Activated T-cell treated with anti-CD3 and anti-CD28 coated beads for 4 hours (primary cell): ENCODE measurements at regions not wholly inside any gene's neighbourhood (a gene's known extent, or its start where the extent isn't known, plus 50 kb on each side); places are given as distances from the start of the nearest gene placed in this dataset.
"Not testable (repeated sequence)": the region's sequence is repeated elsewhere in the genome, so short reads cannot be mapped to it uniquely, and the experiment has no call there.

Experiments
- DNase-seq: peaks from one replicate; pipeline ENCODE4 v3.0.0-alpha.2; 2020

DNA sequence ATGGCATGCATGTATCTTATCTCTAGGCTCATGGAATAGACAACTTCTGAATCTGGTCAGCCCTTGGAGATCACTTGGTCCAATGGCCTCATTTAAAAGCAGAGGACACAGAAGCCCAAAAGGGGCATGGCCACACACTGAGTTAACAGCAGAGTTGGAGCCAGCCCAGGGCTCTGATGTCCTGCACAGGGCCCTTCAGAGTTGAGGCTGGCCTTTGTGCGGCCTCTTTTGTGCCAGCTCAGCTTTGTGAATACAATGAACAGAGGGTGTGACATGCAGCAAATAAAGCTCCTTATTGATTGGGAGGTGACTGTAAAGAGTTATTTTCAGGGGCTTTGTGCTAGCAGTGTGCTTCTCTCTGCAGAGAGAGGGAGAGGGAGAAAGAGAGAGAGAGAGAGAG is 150.1 kb upstream of the STK32A start:
- DNase-seq: no peak

DNA sequence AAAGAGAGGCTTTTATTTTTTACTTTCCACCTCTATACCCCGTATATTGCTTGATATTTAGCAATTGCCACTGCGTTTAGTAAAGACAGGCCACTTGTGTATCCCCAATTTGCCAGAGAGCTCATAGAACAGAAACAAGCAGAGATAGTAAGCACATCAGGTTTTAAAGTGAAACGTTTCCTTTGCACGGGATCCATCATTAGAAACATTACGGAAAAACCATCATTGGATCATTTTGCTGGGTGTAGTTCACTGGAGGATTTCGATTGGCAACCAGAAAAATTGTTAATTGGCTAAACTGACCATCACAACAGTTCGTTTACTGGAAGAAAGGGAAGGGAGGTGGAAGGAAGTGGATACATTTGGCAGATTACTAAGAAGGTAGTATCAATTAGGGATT is 149.4 kb upstream of the STK32A start:
- DNase-seq: no peak

DNA sequence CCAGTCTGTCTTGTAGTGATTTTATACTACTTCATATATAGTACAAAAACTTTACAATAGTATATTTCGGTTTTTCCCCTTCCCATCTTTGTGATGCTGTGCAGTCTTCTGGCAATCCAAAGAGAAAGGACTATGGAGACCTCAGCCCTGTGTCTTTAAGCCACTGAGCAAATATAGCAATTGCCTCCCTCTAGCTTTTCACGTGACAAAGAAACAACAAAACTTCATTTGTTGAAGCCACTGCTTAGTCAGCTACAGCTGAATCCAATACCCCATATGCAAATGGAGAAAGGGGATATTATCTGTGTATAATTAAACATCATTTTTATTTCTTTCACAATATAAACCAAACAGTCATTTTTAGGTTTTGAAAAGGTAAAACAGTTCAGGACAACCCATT is 142.8 kb upstream of the STK32A start:
- no peak for DNase-seq

DNA sequence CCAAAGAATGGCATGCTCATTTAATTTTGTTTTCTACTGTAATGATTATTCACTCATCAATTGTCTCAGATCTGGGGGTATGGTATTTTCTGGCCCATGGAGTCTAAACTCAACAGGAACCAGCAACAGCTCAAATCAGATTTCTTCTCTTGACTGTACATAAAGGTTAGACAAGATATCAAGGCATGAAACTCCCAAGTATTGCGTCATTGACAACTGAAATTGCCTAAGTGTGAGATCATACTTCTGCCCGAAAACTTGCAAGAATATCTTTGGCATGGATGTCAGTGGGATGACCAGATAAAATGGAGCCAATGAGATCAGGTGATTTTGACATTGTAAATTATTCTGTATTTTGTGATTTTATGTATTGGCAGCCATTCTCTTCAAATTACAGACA is 141.7 kb upstream of the STK32A start:
- DNase-seq: no peak

DNA sequence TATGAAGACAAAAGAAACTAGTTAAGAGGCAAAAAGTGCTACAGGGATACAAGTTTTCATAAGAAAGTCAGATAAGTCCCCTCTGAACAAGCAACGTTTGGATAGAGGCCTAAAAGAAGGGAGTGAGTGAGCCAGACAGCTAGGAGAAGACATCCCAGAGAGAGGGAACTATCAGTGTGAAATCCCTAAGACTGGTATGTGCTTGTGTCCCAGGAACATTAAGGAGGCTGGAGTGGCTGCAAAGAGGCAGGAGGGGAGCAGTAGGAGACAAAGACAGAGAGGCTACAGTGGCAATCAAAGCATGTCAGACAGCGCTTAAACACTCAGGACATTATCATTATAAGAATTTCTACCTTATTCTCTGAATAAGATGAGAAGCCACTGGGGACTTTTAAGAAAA is 139.1 kb upstream of the STK32A start:
- DNase-seq: no peak

DNA sequence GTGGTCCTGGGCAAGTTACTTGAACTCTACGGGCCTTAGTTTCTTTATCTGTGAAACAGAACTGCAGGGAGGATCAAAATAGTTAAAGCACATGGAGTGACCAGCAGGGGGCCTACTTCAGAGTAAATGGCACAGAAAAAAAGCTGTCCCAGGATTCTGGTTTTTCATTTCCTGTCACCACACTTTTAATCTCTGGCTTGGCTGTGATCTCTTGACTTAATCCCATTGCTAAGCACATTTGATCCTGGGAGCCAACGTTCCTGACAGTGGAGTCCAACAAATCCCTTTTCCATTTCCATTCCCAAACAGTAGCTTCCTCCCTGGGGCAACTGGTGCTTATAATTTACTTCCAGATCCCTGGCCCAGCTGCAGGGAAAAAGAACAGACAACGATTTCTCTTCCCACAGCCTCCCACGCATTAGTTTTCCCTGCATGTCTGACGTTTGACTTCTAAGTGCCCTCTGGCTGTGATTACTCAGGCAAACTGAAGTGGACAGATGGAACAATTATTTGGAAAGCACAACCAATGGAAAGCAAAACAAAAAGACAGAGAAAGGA is 136.5 kb upstream of the STK32A start:
- no peak for DNase-seq

DNA sequence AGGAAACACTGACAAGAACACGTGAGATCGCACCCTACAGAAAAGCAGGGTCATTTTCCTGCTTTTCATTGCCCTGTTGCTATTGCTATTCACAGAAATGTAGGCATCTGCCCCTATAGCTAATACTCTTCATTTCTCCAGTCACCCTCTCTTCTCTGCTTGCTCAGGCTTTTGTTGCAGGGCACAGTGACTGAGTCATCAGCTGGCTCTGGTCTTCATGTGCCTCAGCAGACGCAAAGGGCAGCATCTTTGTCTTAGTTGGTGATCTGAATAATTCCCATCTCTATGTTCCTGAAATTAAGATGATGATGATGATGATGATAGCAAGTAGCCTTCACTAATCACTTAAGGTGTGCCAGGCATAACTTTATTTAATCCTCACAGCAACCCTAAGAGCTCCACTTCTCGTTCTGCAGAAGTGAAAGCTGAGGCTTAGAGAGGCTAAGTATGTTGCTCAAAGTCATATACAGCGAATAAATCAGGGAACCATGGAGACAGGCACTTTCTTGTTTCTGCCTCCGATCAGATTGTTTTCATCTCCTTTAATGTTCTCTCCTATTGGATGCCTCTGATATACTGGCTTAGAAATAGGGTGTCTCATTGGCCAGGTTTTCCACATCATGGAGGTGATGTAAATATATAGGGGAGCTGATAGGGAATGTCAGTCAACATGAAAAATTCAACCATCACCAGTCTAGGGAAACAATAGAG is 133.0 kb upstream of the STK32A start:
- DNase-seq: no peak

DNA sequence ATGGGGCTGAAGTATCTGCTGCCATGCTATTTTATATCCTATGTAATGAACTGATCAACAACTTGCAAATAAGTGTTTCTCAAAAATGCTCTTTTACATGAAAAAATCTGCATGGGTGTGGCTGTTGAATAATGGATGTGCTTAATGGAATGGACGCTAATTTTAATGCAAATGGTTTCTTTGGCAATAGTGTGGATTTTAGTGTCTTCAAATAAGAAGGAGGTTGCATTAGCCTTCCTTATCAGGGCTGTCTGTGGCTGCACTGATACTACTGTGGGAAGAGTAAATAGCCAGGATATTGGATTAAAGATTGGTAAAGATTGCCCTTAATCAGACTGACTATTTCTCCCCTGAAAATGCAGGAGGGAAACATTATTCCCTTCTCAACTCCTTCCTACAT is 121.9 kb upstream of the STK32A start:
- DNase-seq: no peak

DNA sequence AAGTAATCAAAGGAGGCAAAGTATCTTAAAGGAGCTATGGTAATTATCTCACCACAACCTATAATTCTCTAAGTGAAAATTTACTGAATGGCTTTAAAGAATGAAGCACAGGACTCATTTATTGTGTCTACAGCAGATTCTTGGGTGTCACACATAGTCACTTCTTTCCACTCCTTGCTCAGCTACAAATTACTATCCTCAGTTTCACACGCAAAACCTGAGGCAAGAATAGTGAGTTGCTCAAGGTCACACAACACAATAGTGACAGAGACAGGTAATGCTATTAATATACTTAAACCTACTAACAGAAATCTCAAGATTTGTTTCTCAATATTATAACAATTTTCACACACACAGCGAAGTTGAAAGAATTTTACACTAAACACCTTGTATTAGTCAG is 120.9 kb upstream of the STK32A start:
- DNase-seq: no peak

DNA sequence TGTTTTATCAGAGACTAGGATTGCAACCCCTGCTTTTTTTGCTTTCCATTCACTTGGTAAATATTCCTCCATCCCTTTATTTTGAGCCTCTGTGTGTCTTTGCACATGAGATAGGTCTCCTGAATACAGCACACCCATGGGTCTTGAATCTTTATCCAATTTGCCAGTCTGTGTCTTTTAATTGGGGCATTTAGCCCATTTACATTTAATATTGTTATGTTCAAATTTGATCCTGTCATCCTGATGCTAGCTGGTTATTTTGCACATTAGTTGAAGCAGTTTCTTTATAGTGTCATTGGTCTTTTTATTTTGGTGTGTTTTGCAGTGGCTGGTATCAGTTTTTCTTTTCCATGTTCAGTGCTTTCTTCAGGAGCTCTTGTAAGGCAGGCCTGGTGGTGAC is 95.1 kb upstream of the STK32A start:
- DNase-seq: not testable (repeated sequence)

DNA sequence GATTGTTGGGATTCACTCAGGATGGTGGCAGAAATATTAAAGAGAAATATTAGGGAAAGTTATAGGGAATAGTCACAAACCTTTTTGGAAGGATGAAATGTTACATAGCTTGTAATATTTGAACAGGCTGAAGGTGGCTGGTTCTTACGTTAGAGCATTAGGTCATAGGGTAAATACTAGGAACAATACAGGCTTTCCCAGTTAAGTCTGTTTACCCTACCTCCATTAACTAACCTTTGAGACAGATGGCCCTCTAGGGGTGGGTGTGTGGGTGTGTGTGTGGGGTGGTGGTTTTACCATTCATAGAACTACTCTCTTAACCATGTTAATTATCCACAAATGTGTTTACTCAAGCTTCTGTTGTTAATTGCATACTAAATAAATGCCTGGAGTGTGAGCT is 94.3 kb upstream of the STK32A start:
- DNase-seq: no peak

DNA sequence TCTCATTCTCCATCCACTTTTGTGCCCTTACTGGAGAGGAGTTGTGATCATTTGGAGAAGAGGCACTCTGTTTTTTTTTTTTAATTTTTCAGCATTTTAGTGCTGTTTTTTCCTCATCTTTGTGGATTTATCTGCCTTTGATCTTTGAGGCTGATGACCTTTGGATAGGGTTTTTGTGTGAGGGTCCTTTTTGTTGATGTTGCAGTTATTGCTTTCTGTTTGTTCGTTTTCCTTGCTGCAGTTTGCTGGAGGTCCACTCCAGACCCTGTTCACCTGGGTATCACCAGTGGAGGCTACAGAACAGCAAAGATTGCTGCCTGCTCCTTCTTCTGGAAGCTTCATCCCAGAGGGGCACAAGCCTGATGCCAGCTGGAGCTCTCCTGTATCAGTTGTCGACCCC is 93.2 kb upstream of the STK32A start:
- DNase-seq: not testable (repeated sequence)

DNA sequence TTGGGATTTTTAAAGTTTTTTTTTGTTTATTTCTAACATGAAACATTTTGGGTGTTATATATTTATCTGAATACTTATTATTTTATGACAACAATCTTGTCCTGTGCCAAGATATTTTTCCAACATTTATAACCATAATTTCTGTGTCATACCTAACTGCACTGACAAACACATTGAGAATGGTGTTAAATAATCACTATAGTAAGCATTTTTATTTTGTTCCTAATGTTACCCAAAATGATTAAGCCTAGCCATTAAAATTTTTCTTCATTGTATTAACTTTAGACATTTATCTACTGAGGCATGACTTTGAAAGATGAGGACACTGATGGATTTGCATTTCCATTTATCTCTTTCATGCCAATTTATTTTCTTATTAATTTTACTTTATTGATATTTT is 91.6 kb upstream of the STK32A start:
- DNase-seq: no peak

DNA sequence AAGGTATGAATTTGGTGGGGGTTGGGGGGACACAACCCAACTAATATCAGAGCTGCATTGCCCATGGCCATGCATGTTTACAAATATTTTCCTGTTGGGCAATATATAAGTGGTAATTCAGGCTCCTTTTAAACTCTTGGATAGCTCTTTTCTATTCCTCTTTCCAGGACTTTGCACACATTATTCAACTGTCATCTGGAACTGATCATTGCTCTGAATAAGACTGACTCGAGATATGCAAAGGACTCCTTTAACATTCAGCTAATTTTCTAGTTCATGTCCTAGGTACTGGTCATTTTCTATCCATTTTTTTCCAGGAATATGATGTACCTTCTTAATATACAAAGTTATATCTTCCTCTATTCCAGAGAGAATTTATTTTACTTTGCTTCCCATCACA is 89.5 kb upstream of the STK32A start:
- no peak for DNase-seq

DNA sequence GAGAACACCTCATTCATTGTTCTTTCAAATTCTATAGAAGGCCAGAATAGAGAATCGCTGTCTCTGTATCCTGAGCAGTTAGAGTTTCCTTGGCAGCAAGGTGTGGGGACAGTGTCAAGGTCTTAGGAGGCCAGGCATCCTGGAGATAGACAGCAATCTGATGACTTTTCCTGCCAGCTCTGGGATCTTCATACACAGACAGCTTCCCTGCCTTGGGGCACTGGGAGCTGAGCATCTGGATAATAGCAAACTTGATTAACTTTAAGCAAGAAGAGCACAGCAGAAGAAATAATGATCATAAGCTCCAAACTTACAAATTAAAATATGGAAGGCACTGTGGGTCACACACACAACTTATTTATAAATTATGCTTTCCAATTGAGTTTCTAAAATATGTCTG is 86.1 kb upstream of the STK32A start:
- DNase-seq: no peak

DNA sequence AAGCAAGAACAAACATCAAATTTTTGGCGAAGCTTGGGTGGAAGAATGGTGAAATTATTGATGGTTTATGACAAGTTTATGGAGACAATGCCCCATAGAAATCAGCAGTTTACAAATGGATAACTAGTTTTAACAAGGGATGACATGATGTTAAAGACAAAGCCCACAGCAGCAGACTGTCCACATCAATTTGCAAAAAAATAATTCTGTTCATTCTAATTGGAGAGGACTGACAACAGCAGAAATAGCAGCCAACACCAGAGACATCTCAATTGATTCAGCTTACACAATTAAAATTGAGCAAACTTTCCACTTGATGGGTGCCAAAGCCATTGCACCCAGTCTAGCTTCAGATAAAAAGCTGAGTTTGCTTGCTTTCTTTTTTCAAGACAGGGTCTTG is 82.7 kb upstream of the STK32A start:
- no peak for DNase-seq

DNA sequence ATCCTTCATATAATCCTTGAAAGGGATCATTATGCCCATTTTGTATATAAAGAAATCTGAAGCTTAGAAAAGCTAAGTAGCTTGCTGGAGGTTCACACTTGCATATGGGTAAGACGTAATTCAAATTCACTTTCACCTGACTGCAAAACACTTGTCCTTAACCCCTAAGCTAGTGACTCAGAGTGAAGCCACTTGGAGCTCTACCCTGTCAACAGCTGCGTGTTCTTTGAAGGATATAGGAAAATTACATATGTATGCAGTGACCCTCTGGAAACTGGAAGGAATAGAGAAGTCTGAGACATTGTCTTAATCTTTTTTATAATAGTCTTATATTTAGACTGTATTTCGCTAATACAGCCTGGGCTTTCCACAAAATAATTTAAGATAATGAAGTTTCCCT is 80.0 kb upstream of the STK32A start:
- DNase-seq: no peak

DNA sequence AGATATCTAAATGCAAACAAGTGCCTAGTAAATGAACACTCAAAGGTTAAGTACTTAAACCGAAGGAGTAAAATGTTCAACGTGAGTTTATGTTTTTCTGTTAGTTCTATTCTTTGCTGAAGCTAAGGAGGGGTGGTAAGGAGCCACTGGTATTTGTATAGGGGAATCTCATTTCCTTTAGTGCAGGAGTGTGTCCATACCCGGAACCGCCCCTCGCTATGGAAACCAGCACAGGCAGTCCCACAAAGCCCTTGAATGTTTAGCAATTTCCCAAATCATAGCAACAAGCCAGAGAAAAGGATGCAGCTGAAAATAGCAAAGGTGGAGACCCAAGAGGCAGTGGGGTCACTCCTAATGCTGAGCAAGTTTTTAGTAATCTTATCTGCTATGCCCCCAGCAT is 78.8 kb upstream of the STK32A start:
- no peak for DNase-seq

DNA sequence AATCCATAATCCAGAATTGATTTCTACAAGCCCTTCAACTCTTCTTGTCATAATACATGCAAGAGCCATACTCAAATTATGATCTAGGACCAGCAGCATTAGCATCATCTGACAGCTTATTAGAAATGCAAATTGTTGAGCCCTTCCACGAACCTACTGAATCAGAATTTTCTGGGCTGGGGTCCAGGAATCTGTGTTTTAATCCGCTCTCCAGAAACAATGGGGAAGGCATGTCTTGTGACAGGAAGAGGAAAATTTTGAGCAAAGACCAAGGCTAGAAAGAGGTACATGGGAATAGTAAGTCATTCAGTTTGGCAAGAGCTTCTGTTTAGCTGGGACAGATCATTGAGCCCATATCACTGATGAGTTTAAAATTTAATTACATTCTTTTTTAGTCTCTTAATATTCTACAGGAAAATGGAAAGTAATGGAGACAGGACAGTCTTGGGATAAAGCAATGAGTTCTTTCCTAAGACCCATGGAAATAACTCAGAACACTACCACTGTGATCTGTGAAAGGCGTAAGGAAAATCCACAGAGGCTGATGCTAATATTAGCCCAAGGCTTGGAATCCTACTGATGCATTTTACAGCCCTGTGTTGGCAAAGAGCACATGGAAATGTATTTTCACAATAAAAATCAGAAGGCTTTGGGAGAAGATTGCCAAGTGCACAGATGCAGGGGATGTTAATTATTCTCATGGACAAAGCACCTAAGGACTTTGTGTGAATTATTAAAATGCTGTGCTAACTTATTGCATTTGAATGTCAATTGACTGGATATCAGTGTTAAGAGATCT is 73.7 kb upstream of the STK32A start:
- no peak for DNase-seq

DNA sequence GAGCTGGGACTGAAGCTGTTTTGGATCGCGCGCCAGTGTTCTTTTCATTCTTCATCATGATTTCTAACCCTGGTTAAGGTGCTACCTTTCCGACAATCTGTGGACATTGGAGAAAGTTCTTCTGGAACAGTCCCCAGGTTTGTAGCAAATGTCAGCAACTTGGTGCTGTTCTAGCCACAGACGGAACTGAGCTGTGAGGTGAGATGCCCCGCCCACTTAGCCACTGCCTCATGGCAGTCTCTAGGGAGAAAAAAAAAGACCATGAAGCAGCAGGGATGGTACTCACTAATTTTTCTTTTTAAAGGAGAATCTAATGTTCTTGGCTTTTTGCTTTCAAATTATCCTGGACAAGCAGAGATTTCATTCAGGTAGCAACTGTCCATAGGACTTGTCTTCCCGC is 72.1 kb upstream of the STK32A start:
- DNase-seq: no peak

DNA sequence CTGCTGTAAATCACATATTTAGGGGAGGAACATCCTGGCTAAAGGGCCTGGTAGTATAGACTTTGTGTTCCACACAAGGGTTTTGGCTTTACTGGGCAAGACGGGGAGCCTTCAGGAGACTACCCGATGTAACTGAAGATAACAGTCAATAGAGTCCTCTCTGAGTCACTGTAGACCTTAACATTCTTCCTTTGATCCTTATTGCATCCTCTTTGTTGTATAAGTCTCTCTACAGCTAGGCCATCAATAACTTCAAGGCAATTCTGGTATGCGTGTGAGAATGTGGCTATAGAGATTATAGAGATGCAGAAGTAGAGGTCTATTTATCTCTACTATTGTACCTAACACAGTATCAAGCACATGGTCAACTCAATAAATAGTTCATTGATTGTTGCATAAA is 67.3 kb upstream of the STK32A start:
- DNase-seq: no peak

DNA sequence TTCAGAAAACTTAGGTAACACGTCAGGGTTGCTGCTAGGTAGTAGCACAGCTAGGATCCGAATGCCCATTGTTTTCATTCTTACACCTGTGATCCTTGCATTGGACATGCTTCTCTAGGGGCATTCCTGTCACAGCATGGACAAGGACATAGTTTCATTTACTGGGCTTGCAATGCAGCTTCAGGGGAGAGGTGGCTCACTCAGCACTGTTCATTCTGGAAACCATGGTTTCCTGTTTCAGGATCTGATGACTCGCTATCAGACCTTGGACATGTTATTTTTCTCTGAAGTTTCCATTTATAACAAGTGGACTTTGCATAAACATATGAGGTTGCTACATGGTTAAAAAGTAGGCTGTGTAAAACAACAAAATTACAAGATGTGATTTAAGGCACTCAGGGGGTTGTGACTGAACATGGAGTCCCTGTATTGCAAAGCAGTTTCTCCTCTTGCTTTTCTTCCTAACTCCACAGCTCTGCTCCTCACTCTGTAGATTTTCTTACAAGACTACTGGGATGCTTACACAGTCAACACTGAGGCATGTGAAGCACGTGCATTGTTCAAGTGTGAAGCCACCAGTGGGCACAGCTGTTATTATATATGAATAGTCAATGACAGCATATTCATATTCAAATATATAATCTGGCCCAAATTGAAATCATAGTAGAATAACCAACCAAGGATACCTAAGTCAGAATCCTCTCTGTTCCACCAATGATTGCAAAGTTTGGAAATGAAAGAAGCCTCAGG is 66.1 kb upstream of the STK32A start:
- no peak for DNase-seq

DNA sequence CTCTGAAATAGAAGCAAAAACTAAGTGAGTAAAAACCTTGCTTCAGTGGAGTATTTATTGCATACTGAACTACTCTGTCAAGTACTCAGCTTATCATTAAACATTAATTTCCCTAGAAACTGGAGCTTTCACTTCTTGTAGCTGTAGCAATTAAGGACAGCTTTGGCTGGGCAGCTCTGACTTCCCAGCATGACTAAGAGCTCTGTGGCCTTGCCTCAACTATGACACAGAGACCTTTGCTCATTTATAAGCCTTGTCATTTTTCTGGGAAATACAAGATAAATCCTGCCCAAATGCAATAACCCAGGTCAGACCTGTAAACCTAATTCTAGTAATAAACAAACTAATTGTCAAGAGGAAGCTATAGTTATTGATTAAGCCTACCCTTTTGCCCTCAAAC is 65.4 kb upstream of the STK32A start:
- DNase-seq: no peak

DNA sequence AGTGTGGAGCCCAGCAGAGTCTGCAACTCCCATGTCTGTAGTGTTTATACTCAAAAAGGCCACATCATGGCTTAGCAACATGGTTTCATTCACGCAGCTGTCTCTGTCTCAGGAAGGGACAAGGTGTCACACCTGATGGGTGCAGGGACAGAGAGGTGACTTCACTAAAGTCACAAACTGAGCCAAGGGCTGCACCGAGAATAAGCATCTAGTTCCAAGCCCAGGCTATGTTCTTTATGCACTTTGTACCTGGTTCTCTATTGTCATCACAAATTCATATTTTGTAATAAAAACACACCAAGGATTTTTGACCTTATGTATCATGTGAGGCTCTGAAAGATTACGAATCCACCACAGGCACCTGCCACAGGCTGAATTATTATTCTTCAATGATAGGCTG is 64.9 kb upstream of the STK32A start:
- DNase-seq: no peak
